Small intestine (tissue), 7 donors: ENCODE measurements at regions not wholly inside any gene's neighbourhood (a gene's known extent, or its start where the extent isn't known, plus 50 kb on each side); places are given as distances from the start of the nearest gene placed in this dataset.
"Not testable (repeated sequence)": the region's sequence is repeated elsewhere in the genome, so short reads cannot be mapped to it uniquely, and the experiment has no call there.

ENCODE experiments used
- DNase-seq, 2 donors: peaks; one replicate each; pipeline versions ENCODE4 v3.0.0 to v3.0.0-alpha.2; 2013
- FAIRE-seq: peaks from 2 replicates; lab custom pipeline; 2012; peaks lifted over from hg19 to GRCh38; lab: Jason Lieb, UNC
- H3K27ac ChIP-seq, 3 donors: one replicate each; pipeline ENCODE4 v1.5.1; 2013; ENCODE audit warnings: low read length in 2 of 3, mild to moderate bottlenecking in 2 of 3, control low read depth in 1 of 3, inconsistent platforms in 1 of 3, low read depth in 1 of 3, moderate library complexity in 1 of 3
- H3K27me3 ChIP-seq, 3 donors: one replicate each; pipeline ENCODE4 v1.6.1; 2013; ENCODE audit warnings: low read length in 3 of 3, inconsistent platforms in 1 of 3; ENCODE audit not compliant: control insufficient read depth in 3 of 3, insufficient read depth in 3 of 3
- H3K36me3 ChIP-seq, 3 donors: one replicate each; pipeline ENCODE4 v1.6.1; 2013; ENCODE audit warnings: low read length in 3 of 3, inconsistent platforms in 1 of 3, low read depth in 1 of 3, mild to moderate bottlenecking in 1 of 3, moderate library complexity in 1 of 3; ENCODE audit not compliant: control insufficient read depth in 3 of 3, insufficient read depth in 2 of 3
- H3K4me1 ChIP-seq, 3 donors: one replicate each; pipeline ENCODE4 v1.6.1; 2013; ENCODE audit warnings: low read length in 2 of 3, inconsistent platforms in 1 of 3, low read depth in 1 of 3, mild to moderate bottlenecking in 1 of 3, moderate library complexity in 1 of 3; ENCODE audit not compliant: control insufficient read depth in 3 of 3, insufficient read depth in 2 of 3
- H3K4me3 ChIP-seq, 3 donors: one replicate each; pipeline ENCODE4 v1.5.1; 2013; ENCODE audit warnings: low read length in 3 of 3, control low read depth in 1 of 3, inconsistent platforms in 1 of 3, low read depth in 1 of 3, mild to moderate bottlenecking in 1 of 3, moderate library complexity in 1 of 3
- H3K9me3 ChIP-seq, 2 donors: one replicate each; pipeline ENCODE4 v1.6.1; 2013; ENCODE audit warnings: low read depth in 1 of 2, low read length in 1 of 2; ENCODE audit not compliant: control insufficient read depth in 2 of 2, insufficient read depth in 1 of 2
- WGBS, 3 donors: extraction: QIAGEN DNeasy Blood & Tissue Kit; methylation state at CpG; one replicate each; pipeline ENCODE4 v1.1.7; 2013; 5-methylcytosine and 5-hydroxymethylcytosine counted together
- donor health status: healthy with polysubstance abuse.
- donor health status: control.
- donor health status: control.
- donor health status: Bipolar disorder and iron deficiency.
- donor health status: healthy.

- FAIRE-seq: not testable (repeated sequence)
Observed at GRCh38 chrX:92351065-92351464, 571.9 kb downstream of the PCDH11X start.

DNA sequence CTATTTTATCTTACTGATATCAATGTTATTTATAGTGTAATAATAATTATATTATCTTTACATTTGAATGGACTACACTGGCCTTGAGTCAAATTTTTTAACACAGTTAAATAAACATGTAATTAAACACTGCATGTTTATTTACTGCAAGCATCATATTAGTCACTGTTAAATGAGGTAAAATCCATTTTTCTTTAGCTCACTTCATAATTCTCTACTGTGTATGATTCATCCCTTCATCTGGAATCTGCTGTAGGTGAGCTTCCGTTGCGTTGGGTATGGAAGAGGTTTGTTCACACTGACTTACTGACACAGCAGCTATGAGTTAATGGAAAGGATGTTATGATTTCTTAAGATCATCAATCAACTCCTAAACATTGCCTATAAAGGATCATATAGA, 572.3 kb downstream of the PCDH11X start:
- no peaks in the 10 kb centered on the region for H3K36me3 ChIP-seq
- no peaks in the 10 kb centered on the region for H3K9me3 ChIP-seq
- H3K27me3 ChIP-seq: no peaks in the 10 kb centered on the region
- no peaks in the 10 kb centered on the region for H3K4me1 ChIP-seq
- 88 to 94% (median 92%) methylated on average over 2 of the region's 2 CpGs for WGBS, 3 donors
- no peak for FAIRE-seq
- DNase-seq: no peak
- H3K4me3 ChIP-seq: no peak overlapping the region
- no peak overlapping the region for H3K27ac ChIP-seq

More at GRCh38 chrX:92351065-92351464, 571.9 kb downstream of the PCDH11X start:
- H3K4me3 ChIP-seq, DNase-seq, H3K27me3 ChIP-seq, H3K27ac ChIP-seq, H3K36me3 ChIP-seq, H3K4me1 ChIP-seq, H3K9me3 ChIP-seq: not testable (repeated sequence)
- WGBS, 3 donors: 73 to 85% (median 78%) methylated on average over 6 of the region's 6 CpGs
